ENCODE measurements at regions not wholly inside any gene's neighbourhood (a gene's known extent, or its start where the extent isn't known, plus 50 kb on each side); places are given as distances from the start of the nearest gene placed in this dataset.

DNA sequence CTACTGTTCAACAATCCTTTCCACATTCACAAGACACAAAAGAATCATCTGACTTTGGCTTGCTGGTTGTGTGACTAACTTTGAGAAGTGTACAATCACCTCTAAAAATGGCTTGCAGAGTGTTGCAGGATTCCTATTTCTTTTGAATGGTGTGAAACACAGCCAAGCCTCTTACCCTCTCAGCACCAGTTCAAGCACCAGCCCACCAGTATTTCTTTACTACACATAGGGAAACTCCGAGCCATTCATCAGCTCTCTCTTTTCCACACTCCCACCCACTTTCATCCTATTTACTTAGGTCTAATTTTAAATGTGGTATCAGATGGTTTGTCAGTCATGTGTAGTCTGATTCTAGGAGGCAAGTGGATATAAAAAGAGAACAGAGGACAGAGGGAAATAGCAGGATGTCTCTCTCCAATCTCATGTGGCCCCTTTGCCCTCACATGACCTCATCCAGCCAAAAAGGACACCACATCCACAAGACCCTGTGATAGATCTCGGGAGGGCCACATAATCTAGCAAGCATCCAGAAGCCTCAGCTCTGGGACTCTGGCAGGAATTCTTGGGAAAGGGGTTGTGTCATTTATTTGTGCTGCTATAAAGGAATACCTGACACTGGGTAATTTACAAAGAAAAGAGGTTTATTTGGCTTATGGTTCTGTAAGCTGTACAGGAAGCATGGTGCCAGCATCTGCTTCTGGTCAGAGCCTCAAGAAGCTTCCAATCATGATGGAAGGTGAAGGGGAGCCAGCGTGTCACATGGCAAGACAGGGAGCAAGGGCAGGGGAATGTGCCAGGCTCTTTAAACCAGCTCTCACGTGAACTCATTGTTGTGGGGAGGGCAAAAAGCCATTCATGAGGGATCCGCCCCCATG lies 66.8 kb upstream of the NEBL start:
- no peak for DNase-seq

DNA sequence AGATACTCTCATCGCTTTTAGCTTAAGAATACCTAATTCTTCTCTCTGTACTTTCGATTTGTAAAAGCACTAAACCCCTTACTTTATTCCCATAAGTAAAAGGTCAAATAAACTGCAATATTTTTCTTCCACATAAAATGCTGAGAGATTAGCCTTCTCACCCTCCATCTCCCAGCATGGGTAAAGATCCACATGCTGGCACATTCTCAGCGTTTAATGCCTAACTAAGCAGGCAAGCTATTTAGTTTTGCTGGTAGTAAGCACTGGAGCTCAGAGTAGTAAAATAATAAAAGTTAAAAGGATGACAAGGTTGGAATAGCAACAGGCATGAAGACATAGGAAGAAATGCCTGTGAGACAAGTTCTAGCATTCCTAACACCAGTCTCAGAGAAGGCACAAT lies 65.9 kb upstream of the NEBL start:
- DNase-seq, result no peak

DNA sequence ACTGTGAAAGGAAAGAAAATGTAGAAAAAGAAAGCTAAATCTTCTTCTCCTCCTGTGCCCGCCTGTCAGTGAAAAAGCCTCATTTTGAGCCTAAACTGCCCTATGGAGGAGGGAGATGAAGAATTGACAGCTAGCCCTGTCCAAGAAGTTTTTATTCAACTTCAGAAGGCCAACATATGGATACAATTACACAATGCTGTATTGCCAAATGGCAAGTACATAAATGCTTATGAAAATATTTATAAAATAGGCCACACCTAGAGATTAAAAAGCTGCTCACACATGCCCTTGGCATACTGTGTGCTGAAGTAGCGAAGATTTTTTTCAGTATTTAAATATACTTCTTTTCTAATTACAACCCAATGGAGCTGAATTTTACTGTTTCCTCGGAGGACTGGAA lies 65.1 kb upstream of the NEBL start:
- no peak for DNase-seq

DNA sequence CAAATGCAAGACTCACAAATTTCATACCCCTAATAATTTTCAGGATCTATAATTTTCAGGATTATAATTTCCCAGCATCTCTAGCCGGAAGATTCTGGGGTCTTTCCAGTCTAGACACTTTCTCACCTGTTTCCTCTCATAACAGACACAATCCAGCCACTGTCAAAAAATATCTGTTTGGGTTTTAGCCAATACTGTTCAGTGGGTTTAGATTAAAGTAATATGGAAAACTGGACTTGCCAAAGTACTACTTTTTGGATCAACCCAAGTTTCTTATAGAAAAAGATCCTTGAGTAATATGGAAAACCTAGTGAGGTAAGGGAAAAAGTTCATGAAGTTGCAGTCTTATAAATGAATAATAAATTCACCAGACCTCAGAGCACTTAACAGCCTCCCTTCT lies 62.1 kb upstream of the NEBL start:
- no peak for DNase-seq

DNA sequence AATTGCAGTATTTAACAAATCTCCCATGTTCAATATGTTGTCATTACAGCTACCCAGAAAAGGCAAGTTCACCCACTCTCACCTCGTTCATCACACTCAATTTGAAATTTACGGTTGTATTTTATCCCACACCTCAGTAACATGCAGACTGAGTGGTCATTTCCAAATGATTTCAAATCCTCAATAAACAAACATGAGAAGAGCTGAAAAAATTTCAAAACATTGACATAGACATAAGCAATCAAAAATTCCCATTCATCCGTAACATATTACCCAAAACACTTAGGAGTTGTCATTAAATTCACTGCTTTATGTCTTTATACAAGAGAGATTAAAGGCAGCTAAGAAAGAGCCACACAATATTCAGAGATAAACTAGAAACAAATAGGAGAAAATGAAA lies 61.7 kb upstream of the NEBL start:
- DNase-seq, result no peak

DNA sequence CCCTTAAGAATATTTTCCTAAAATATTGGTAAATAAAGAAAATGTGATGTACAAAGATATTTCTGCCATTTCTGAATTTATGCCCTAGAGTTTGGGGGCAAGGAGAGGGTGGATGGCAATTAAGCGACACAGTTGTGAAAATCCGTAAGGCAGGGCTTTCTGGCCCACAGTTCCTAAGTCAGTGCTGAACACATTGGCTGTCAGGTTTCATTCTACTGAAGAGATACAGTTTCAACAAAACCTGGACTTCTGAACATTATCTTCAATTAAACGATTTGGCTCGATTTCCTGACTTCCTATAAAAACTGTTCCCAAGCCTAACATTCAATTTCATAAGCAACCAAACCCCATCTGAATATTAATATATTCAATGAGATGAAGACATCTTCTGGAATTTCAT lies 61.1 kb upstream of the NEBL start:
- DNase-seq, result no peak

DNA sequence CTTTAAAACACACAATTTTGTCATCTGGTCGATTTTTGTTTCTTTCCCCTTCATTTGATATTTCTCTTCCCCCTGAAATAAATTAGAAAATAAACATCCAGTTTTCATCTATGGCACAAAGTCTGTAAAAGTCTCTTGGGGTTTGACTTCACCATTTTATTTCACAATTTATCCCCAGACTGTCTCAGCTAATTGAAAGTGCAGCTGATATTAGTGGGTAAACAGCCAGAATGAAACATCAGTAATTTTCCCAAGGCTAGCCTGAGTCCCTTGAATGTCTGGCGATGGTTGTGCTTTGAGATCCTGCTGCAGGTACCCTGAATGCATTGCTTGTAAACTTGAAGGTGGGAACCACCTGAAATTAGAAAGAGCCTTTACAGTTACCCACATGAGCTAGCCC lies 60.6 kb upstream of the NEBL start:
- DNase-seq, result no peak

DNA sequence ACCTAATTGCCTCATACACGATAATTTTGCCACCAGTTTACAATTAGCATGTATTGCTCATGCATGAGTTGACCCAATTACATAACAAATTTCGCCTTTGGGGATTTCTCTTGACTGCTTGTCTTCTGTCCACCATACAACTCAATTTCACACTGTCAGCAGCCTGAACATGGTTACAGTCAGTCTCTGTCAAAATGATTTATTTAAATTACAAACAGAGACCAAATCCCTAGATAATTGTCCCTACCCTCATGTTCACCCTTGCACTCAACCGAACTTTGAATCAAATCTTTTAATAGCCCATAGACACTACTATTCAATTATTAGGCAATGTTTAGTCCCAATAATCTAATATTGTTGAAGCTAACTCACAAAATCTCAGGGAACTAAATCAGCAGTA lies 59.7 kb upstream of the NEBL start:
- no peak for DNase-seq

DNA sequence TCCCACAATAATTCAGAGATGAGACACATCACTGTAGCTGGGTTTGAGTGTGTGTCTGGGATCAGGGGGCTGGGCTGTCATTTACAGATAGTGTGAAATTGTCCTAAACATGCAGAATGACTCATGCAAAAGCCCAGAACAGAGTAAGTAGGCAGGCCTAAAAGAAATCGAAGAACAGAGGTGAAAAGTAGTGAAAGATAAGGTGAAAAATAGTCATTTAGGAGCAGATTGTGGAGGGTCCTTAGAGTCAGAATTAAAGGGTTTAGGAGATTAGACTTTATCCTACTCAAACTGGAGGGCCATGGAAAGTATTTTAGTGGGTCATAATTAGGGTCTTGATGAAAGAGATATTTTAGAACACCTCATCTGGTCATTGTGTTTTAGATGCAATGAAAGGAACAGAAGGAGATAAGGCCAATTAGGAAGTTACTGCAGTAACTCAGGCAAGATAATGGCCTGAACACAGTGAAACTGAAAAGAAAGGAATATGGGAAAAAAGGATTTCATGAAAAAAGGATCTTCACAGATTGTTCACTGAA lies 58.3 kb upstream of the NEBL start:
- DNase-seq, result no peak

DNA sequence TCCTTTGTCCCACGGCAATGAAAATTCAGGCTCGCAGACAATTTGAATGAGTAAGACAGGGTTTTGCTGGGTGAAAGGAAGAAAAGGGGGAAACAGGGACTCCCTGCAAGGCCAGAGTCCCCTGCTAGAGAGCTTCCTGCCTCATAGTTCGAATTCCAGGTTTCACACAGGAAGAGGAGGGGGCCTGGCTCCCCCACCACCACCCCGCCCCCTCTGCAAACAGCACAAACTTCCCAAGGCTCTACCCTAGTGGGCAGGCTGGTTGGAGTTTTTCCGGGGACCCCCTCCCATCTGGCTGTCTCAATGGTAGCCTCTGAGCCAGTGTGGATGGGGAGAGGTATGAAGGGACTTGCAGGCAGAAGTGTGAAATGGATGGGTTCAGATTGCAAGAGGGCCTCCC lies 57.4 kb upstream of the NEBL start:
- no peak for DNase-seq

DNA sequence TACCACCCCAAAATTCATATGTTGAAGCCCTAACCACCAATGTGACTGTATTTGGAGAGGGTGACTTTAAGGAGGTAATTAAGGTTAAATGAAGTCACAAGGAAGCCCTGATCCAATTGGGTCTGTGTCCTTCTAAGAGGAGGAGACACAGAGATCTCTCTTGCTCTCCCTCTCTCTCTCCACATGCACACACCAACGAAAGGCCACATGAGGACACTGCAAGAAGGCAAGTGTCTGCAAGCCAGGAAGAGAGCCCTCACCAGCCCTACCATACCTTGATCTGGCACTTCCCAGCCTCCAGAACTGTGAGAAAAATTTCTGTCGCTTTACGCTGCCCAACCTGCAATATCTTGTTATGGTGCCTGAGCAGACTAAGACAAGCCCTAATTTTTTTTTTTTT lies 56.0 kb upstream of the NEBL start:
- DNase-seq, result no peak

DNA sequence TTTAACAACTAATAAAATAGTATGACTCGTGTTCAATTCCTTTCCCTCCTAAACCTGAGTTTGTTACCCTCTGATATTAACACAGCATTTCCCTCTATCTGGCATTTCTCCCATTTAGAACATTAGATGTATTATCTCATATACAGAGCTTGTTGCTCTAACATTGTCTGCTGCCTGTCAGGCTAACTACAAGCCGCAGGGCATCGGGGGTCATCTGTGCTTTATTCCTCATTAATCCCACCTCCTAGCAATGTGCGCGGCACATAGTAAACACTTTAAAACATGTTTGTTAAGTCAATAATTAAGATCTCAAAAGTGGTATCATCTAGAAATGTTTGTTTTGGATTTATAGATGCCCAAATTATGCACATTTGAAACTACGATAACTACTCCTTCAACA lies 52.9 kb upstream of the NEBL start:
- no peak for DNase-seq

DNA sequence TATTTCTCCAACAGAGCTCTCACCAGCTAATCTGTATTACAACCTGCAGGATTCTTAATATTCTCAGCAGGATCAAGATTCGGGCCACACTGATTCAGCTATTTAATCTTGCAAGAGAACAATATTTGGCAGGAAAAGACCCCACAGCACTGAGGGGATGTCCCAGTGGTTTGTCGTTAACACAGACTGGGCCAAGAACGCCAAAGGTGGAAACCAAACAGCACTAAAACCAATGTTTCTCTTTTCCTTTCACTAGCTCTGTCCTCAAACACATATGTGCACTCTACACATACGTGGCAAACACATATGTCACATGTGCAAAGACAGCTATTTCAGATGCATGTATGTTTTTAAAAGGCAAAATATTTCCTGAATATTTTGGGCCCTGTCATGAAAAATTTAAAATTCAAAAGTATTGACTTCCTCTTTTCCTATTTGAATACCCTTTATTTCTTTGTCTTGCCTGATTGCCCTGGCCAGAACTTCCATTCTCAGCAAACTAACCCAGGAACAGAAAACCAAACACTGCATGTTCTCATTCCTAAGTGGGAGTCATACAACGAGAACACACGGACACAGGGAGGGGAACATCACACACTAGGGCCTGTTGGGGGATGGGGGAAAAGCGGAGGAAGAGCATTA lies 51.7 kb upstream of the NEBL start:
- DNase-seq, result no peak

Measured in NCI-H2081 (cell line).